IPS-NIHi11 (cell line): ENCODE measurements at regions not wholly inside any gene's neighbourhood (a gene's known extent, or its start where the extent isn't known, plus 50 kb on each side); places are given as distances from the start of the nearest gene placed in this dataset.
"Not testable (repeated sequence)": the region's sequence is repeated elsewhere in the genome, so short reads cannot be mapped to it uniquely, and the experiment has no call there.

Experiments used
- DNase-seq: peaks from one replicate; pipeline ENCODE4 v3.0.0; 2012; ENCODE audit warnings: mixed read lengths, low spot score

GRCh38 chr11:82047200-82047599 is 686.5 kb downstream of the FAM181B start:
- no peak for DNase-seq

DNA sequence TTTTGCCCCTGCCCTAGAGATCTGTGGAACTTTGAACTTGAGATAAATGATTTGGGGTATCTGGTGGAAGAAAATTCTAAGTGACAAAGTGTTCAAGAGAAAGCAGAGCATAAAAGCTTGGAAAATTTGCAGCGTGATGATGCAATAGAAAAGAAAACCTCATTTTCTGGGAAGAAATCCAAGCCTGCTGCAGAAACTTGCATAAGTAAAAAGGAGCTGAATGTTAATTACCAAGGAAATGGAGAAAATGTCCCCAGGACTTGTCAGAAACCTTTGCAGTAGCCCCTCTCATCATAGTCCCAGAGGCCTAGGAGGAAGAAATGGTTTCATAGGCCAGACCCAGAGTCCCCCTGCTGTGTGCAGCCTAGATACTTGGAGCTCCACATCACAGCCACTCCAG is 686.9 kb downstream of the FAM181B start:
- DNase-seq, result no peak

- no peak for DNase-seq
Observed at GRCh38 chr11:82045748-82046457, 687.8 kb downstream of the FAM181B start.

- DNase-seq, result no peak
Observed at GRCh38 chr11:82043316-82043715, 690.3 kb downstream of the FAM181B start.

GRCh38 chr11:82041764-82042163 is 691.9 kb downstream of the FAM181B start:
- DNase-seq, result no peak

DNA sequence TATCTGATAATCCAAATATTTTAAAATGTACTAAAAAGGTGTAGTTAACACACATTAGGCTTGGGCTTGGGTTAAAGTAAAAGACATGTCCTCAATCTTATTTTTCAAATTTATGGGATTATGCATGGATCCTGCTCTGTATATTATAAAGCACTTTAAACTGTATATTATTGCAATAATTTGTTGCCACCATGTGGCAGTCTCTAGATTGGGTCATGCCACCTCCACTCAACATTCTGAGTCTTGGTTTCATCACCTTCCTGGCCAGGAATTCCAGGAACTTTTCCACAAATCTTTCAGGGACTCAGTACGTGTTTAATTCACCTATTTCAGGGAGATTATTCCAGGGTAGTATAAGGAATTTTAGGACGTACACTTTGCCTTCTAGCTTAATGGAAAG is 695.5 kb downstream of the FAM181B start:
- no peak for DNase-seq

- no peak for DNase-seq
Observed at GRCh38 chr11:82034527-82034926, 699.1 kb downstream of the FAM181B start.

- not testable (repeated sequence) for DNase-seq
Observed at GRCh38 chr11:82027335-82027734, 706.3 kb downstream of the FAM181B start.

DNA sequence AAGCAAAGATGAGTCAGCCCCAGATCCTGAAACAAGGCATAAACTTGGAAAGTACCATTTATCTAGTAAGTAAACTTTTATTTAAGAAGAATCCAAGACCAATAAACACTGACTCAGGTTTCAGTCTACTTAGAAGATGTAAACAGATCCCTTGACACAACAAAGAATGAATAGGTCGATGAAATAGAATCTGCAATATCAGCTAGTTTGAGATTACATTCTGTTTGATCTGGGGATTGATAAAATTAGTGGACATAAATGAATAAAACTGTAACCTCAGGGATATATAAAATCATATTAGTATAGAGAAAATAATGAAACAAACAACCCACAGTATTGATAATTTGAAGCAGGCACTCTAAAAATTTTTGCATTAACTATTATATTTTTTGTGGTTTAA is 708.9 kb downstream of the FAM181B start:
- no peak for DNase-seq

- DNase-seq, result no peak
Observed at GRCh38 chr11:82012276-82012675, 721.4 kb downstream of the FAM181B start.

GRCh38 chr11:82009133-82009532 is 724.5 kb downstream of the FAM181B start:
- no peak for DNase-seq

- DNase-seq, result no peak
Observed at GRCh38 chr11:82007521-82007920, 726.1 kb downstream of the FAM181B start.

GRCh38 chr11:82004537-82005213 is 729.0 kb downstream of the FAM181B start:
- DNase-seq, result no peak

GRCh38 chr11:82003671-82004515 is 729.8 kb downstream of the FAM181B start:
- no peak for DNase-seq

DNA sequence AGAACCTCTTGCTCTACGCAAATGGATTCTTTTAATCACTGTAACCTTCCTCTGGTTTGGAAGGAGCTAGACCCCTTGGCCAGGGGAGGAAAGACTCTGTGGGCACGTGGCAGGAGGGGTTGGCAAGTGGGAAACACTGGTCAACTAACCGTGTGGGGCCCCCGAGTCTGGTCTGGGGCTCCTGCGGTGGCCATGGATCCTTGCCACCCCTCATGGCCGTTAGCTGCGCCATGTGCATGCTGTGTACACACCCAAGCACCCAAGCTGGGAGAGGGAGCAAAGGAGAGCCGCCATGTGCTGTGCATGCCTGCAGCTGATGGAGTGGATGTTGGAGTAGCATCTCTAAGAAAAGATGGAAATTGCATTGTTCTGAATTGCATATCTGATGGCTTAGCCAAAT is 730.6 kb downstream of the FAM181B start:
- no peak for DNase-seq

- DNase-seq, result no peak
Observed at GRCh38 chr11:81995889-81996288, 737.8 kb downstream of the FAM181B start.

GRCh38 chr11:81993755-81994154 is 739.9 kb downstream of the FAM181B start:
- DNase-seq, result no peak

DNA sequence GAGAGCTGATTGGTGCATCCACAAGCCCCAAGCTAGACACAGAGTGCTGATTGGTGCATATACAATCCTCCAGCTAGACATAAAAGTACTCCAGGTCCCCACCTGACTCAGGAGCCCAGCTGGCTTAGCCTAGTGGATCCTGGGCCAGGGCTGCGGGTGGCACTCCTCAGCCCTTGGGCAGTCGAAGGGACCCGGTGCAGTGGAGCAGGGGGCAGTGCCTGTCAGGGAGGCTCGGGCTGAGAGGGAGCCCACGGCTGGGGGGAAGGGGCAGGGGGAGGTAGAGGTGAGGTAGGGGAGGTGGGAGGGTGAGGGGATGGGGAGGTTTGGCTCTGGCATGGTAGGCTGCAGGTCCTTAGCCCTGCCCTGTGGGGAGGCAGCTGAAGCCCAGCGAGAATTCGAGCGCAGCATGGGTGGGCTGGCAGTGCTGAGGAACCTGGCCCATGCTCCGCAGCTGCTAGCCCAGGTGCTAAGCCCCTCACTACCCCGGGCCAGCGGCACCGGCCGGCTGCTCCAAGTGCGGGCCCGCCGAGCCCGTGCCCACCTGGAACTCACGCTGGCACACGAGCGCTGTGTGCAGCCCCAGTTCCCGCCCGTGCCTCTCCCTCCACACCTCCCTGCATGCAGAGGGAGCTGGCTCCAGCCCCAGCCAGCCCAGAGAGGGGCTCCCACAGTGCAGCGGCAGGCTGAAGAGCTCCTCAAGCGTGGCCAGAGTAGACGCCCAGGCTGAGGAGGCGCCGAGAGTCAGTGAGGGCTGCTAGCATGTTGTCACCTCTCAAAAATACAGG is 742.8 kb downstream of the FAM181B start:
- no peak for DNase-seq

GRCh38 chr11:81989093-81989492 is 744.6 kb downstream of the FAM181B start:
- DNase-seq, result no peak

GRCh38 chr11:81987829-81988472 is 745.7 kb downstream of the FAM181B start:
- DNase-seq, result no peak

DNA sequence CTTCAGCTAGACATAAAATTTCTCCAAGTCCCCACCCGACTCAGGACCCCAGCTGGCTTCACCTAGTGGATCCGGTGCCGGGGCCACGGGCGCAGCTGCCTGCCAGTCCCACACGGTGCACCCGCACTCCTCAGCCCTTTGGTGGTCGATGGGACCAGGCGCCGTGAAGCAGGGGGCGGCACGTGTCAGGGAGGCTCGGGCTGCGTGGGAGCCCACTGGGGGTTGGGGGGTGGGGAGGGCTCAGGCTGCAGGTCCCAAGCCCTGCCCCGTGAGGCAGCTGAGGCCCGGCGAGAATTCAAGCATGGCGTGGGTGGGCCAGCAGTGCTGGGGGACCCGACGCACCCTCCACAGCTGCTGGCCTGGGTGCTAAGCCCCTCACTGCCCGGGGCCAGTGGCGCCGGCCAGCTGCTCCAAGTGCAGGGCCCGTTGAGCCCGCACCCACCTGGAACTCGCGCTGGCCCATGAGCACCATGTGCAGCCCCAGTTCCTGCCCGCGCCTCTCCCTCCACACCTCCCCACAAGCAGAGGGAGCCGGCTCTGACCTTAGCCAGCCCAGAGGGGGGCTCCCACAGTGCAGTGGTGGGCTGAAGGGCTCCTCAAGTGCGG is 747.0 kb downstream of the FAM181B start:
- DNase-seq, result no peak
